Keratinocyte (primary cell): ENCODE measurements at regions not wholly inside any gene's neighbourhood (a gene's known extent, or its start where the extent isn't known, plus 50 kb on each side); places are given as distances from the start of the nearest gene placed in this dataset.

ENCODE experiments used
- DNase-seq: peaks from one replicate; pipeline ENCODE4 v3.0.0-alpha.2; 2011; ENCODE audit warnings: low read depth, missing footprints, low spot score
- FAIRE-seq: peaks from 2 replicates; lab custom pipeline; 2011; peaks lifted over from hg19 to GRCh38; lab: Jason Lieb, UNC
- H2AFZ ChIP-seq: 2 replicates; pipeline ENCODE4 v1.6.0; 2012; ENCODE audit warnings: low read length, control low read depth, inconsistent platforms; ENCODE audit not compliant: control insufficient read depth
- H3K27ac ChIP-seq: 2 replicates; pipeline ENCODE4 v1.5.1; 2011; ENCODE audit warnings: low read length; ENCODE audit not compliant: control insufficient read depth, insufficient read depth
- H3K27me3 ChIP-seq: 3 replicates; pipeline ENCODE4 v1.6.0; 2011; ENCODE audit warnings: low read length; ENCODE audit not compliant: control insufficient read depth, insufficient read depth; ENCODE audit errors: extremely low read depth
- H3K36me3 ChIP-seq, 2 experiments: 2 replicates in 1 of 2; 3 replicates in 1 of 2; pipeline ENCODE4 v1.5.1; 2011; ENCODE audit warnings: low read length in 2 of 2, mild to moderate bottlenecking in 1 of 2; ENCODE audit not compliant: control insufficient read depth in 2 of 2, insufficient read depth in 2 of 2; ENCODE audit errors: extremely low read depth in 1 of 2
- H3K4me1 ChIP-seq: 3 replicates; pipeline ENCODE4 v1.5.1; 2011; ENCODE audit warnings: low read length; ENCODE audit not compliant: control insufficient read depth, insufficient read depth; ENCODE audit errors: extremely low read depth
- H3K4me2 ChIP-seq: 3 replicates; pipeline ENCODE4 v1.6.0; 2011; ENCODE audit warnings: low read depth, low read length; ENCODE audit not compliant: control insufficient read depth, insufficient read depth; ENCODE audit errors: extremely low read depth
- H3K4me3 ChIP-seq, 3 experiments: fragments of 200-600 bp in 1 of 3; sonication (generic) in 1 of 3; 2 replicates in 2 of 3; 3 replicates in 1 of 3; pipeline ENCODE4 v1.5.1; 2011 to 2016; ENCODE audit warnings: low read length in 3 of 3, mild to moderate bottlenecking in 3 of 3, control low read depth in 2 of 3, inconsistent platforms in 1 of 3, low read depth in 1 of 3, mixed read lengths in 1 of 3, mixed run types in 1 of 3, moderate library complexity in 1 of 3; ENCODE audit not compliant: control insufficient read depth in 2 of 3, insufficient read depth in 2 of 3; ENCODE audit errors: extremely low read depth in 1 of 3
- H3K79me2 ChIP-seq: 2 replicates; pipeline ENCODE4 v1.6.0; 2012; ENCODE audit warnings: low read length; ENCODE audit not compliant: control insufficient read depth, insufficient read depth
- H3K9ac ChIP-seq: 3 replicates; pipeline ENCODE4 v1.6.0; 2011; ENCODE audit warnings: low read length; ENCODE audit not compliant: control insufficient read depth, insufficient read depth; ENCODE audit errors: extremely low read depth
- H3K9me1 ChIP-seq: 3 replicates; pipeline ENCODE4 v1.6.0; 2011; ENCODE audit warnings: low read length; ENCODE audit not compliant: control insufficient read depth, insufficient read depth; ENCODE audit errors: extremely low read depth
- H3K9me3 ChIP-seq: 2 replicates; pipeline ENCODE4 v1.5.1; 2012; ENCODE audit warnings: low read depth, low read length; ENCODE audit not compliant: control insufficient read depth
- H4K20me1 ChIP-seq: 3 replicates; pipeline ENCODE4 v1.6.0; 2011; ENCODE audit warnings: low read length; ENCODE audit not compliant: control insufficient read depth, insufficient read depth; ENCODE audit errors: extremely low read depth
- CTCF ChIP-seq, 3 experiments: IDR thresholded peaks in 1 of 3; conservative IDR thresholded peaks in 1 of 3; optimal IDR thresholded peaks in 1 of 3; 2 replicates in 2 of 3; 3 replicates in 1 of 3; pipeline versions ENCODE3 to v1.5.1; 2011; ENCODE audit warnings: low read length in 3 of 3, mild to moderate bottlenecking in 3 of 3, moderate library complexity in 2 of 3, control low read depth in 1 of 3, inconsistent platforms in 1 of 3; ENCODE audit not compliant: insufficient read depth in 2 of 3; ENCODE audit errors: extremely low read depth in 1 of 3
- EZH2 ChIP-seq: IDR thresholded peaks from one replicate; pipeline ENCODE4 v1.6.1; 2012; ENCODE audit warnings: inconsistent platforms, mild to moderate bottlenecking, low read length, moderate library complexity
- dilution Hi-C: fragments of 300-500 bp; cut with MboI; formaldehyde crosslinking; loops from one replicate; pipeline ENCODE4 v1.7.0; 2020; ENCODE audit warnings: low sequenced_read_pairs; ENCODE audit not compliant: extremely low pct_ligation_motif_present

GRCh38 chr13:37443538-37443937 is 155.0 kb downstream of the POSTN start:
- TF ChIP-seq EZH2, result no peak
- TF ChIP-seq CTCF (optimal IDR thresholded peaks at IDR 0.05 in 1 of 3, IDR thresholded peaks at IDR 0.05 in 1 of 3, conservative IDR thresholded peaks at IDR 0.05 in 1 of 3; ENCODE audit: extremely low read depth in 1 of 3, insufficient read depth in 2 of 3, low read length in 3 of 3), result no peak
- H3K27ac ChIP-seq, result peak overlapping the region; percentile 10
- H3K9ac ChIP-seq, result no peak overlapping the region
- peaks cover 14% of the 10 kb centered on the region for H3K4me1 ChIP-seq
- H3K79me2 ChIP-seq, result no peaks in the 10 kb centered on the region
- no peaks in the 10 kb centered on the region for H3K27me3 ChIP-seq
- peak overlapping the region; percentile 3 for H2AFZ ChIP-seq
- no peaks in the 10 kb centered on the region for H3K9me3 ChIP-seq
- dilution Hi-C loops, result no loop called here
- FAIRE-seq (peak; percentile 82), DNase-seq (peak; percentile 42)
- no peaks in the 10 kb centered on the region for H3K9me1 ChIP-seq
- H3K36me3 ChIP-seq, result no peaks in the 10 kb centered on the region
- no peak overlapping the region for H3K4me2 ChIP-seq
- no peaks in the 10 kb centered on the region for H4K20me1 ChIP-seq
- no peak overlapping the region for H3K4me3 ChIP-seq

- H3K9ac ChIP-seq, result no peak overlapping the region
- no peak overlapping the region for H3K4me3 ChIP-seq
- H3K27me3 ChIP-seq, result no peaks in the 10 kb centered on the region
- FAIRE-seq, result no peak
- H3K9me3 ChIP-seq, result no peaks in the 10 kb centered on the region
- H3K9me1 ChIP-seq, result no peaks in the 10 kb centered on the region
- TF ChIP-seq CTCF (optimal IDR thresholded peaks at IDR 0.05 in 1 of 3, IDR thresholded peaks at IDR 0.05 in 1 of 3, conservative IDR thresholded peaks at IDR 0.05 in 1 of 3; ENCODE audit: extremely low read depth in 1 of 3, insufficient read depth in 2 of 3, low read length in 3 of 3) (no peak), EZH2 (no peak)
- no peak overlapping the region for H3K4me2 ChIP-seq
- H3K27ac ChIP-seq, result no peak overlapping the region
- no peak for DNase-seq
- H3K4me1 ChIP-seq, result peaks cover 14% of the 10 kb centered on the region
- no peaks in the 10 kb centered on the region for H4K20me1 ChIP-seq
- no peaks in the 10 kb centered on the region for H3K36me3 ChIP-seq
- H3K79me2 ChIP-seq, result no peaks in the 10 kb centered on the region
- dilution Hi-C loops, result no loop called here
- H2AFZ ChIP-seq, result no peak overlapping the region
These were observed 155.6 kb downstream of the POSTN start for GRCh38 chr13:37442996-37443395.
